MM.1S (cell line): ENCODE measurements at regions not wholly inside any gene's neighbourhood (a gene's known extent, or its start where the extent isn't known, plus 50 kb on each side); places are given as distances from the start of the nearest gene placed in this dataset.

Experiments used
- DNase-seq: peaks from one replicate; pipeline ENCODE4 v3.0.0-alpha.2; 2015
- H2AFZ ChIP-seq: fragments of 300-600 bp; sonication (generic); 2 replicates; pipeline ENCODE4 v1.6.0; 2016; ENCODE audit warnings: antibody characterized with exemption, low read length
- H3F3A ChIP-seq: fragments of 300-600 bp; sonication (generic); 2 replicates; pipeline ENCODE4 v1.6.1; 2016; ENCODE audit warnings: mild to moderate bottlenecking, antibody characterized with exemption, low read length, moderate library complexity, mixed read lengths; ENCODE audit not compliant: insufficient read depth
- H3K27ac ChIP-seq: fragments of 300-600 bp; sonication (generic); 2 replicates; pipeline ENCODE4 v1.5.1; 2016; ENCODE audit warnings: mild to moderate bottlenecking, low read length
- H3K27me3 ChIP-seq: fragments of 300-600 bp; sonication (generic); replicated peaks from 2 replicates; pipeline ENCODE4 v1.6.0; 2016; ENCODE audit warnings: low read length; ENCODE audit not compliant: insufficient read depth
- H3K36me3 ChIP-seq: fragments of 300-600 bp; sonication (generic); replicated peaks from 2 replicates; pipeline ENCODE4 v1.6.1; 2016; ENCODE audit warnings: mild to moderate bottlenecking, low read length, mixed read lengths; ENCODE audit not compliant: insufficient read depth
- H3K4me1 ChIP-seq: fragments of 300-600 bp; sonication (generic); 2 replicates; pipeline ENCODE4 v1.6.1; 2016; ENCODE audit warnings: low read length, mixed read lengths
- H3K4me2 ChIP-seq: fragments of 300-600 bp; sonication (generic); 2 replicates; pipeline ENCODE4 v1.6.0; 2016; ENCODE audit warnings: low read depth, low read length
- H3K4me3 ChIP-seq: fragments of 300-600 bp; sonication (generic); 2 replicates; pipeline ENCODE4 v1.5.1; 2016; ENCODE audit warnings: low read length, mixed read lengths
- H3K79me2 ChIP-seq: fragments of 300-600 bp; sonication (generic); 2 replicates; pipeline ENCODE4 v1.6.1; 2016; ENCODE audit warnings: mixed run types, low read length, mixed read lengths
- H3K9ac ChIP-seq: fragments of 300-600 bp; sonication (generic); 2 replicates; pipeline ENCODE4 v1.6.1; 2016; ENCODE audit warnings: low read length, mixed read lengths
- H3K9me2 ChIP-seq: fragments of 300-600 bp; sonication (generic); replicated peaks from 2 replicates; pipeline ENCODE4 v1.6.1; 2016; ENCODE audit warnings: mild to moderate bottlenecking, low read length, mixed read lengths; ENCODE audit not compliant: insufficient read depth
- H3K9me3 ChIP-seq: fragments of 300-600 bp; sonication (generic); replicated peaks from 2 replicates; pipeline ENCODE4 v1.6.1; 2016; ENCODE audit warnings: mild to moderate bottlenecking, low read length, mixed read lengths; ENCODE audit not compliant: insufficient read depth
- H4K20me1 ChIP-seq: fragments of 300-600 bp; sonication (generic); 2 replicates; pipeline ENCODE4 v1.6.1; 2016; ENCODE audit warnings: mild to moderate bottlenecking, low read length, moderate library complexity, mixed read lengths; ENCODE audit not compliant: insufficient read depth
- EZH2 ChIP-seq: fragments of 300-600 bp; sonication (generic); optimal IDR thresholded peaks from 2 replicates; pipeline ENCODE3; 2017; ENCODE audit warnings: low read depth, mild to moderate bottlenecking, antibody characterized with exemption, low read length, mixed read lengths
- EZH2phosphoT487 ChIP-seq: fragments of 300-600 bp; sonication (generic); IDR thresholded peaks from 2 replicates; pipeline ENCODE4 v1.6.1; 2018; ENCODE audit warnings: antibody characterized with exemption, low read length
- TF ChIP-seq, protein P1 (sequence below): fragments of 300-600 bp; sonication (generic); IDR thresholded peaks from 2 replicates; pipeline ENCODE4 v1.5.1; 2016; ENCODE audit warnings: antibody characterized with exemption, low read length, mixed read lengths

DNA sequence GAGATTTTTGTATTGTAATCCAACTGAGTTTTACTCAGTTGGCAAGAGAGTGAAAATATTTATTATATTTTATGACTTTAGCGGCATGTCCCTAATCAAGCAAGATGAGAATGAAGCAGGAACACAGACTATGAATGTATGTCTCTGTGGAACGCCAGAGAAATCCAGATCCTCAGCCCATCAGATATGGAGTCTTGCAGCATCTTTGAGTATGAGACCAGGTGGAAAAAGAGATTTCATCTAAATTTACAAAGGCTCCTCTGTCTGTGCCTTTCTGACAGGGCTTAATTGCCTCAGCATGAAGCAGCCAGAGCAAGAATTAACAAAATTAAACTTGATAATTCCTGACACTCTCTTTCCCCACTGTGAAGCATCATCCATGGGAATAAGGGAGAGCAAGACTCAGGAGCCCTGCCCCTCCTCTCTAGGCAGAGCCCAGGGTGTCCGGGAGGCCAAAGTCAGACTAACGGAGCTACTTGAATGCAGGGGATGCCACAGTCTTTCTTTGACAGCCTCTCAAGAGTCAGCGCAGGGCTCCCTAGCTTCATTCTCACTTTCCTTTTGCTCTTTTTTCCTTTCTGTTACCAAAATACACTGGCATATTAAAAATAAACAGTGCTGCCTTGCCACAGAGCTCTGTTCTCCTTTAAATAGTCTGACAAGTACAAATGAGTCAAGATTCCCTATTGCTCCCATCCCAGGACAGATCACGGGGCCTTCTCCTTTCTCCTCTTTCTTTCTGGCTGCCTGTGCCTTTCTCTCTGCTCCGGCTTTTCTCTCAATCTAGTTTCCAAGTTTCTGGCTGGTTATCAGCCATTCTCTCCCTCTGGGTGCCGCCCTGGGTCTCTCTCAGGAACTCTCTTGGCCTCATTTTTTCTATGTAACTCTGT, 132.2 kb upstream of the INHBA start:
- Histone ChIP-seq H3K79me2 (no peaks in the 10 kb centered on the region), H3K4me1 (peaks cover 8% of the 10 kb centered on the region; the same call in 1 of the 2 replicates), H3K36me3 (no peaks in the 10 kb centered on the region), H3K4me3 (peak overlapping the region; percentile 19), H4K20me1 (no peaks in the 10 kb centered on the region), H3K27ac (peak overlapping the region; percentile 16; the same call in 1 of the 2 replicates), H2AFZ (peak overlapping the region; percentile 14; the same call in 1 of the 2 replicates), H3K9me3 (no peaks in the 10 kb centered on the region), H3K27me3 (no peaks in the 10 kb centered on the region), H3F3A (0 out of 2 replicates have a peak, but pooled peaks cover 3% of the 10 kb centered on the region), H3K9me2 (no peaks in the 10 kb centered on the region), H3K4me2 (peak overlapping the region; percentile 40; the same call in 1 of the 2 replicates), H3K9ac (no peak overlapping the region)
- TF ChIP-seq, protein P1, sequence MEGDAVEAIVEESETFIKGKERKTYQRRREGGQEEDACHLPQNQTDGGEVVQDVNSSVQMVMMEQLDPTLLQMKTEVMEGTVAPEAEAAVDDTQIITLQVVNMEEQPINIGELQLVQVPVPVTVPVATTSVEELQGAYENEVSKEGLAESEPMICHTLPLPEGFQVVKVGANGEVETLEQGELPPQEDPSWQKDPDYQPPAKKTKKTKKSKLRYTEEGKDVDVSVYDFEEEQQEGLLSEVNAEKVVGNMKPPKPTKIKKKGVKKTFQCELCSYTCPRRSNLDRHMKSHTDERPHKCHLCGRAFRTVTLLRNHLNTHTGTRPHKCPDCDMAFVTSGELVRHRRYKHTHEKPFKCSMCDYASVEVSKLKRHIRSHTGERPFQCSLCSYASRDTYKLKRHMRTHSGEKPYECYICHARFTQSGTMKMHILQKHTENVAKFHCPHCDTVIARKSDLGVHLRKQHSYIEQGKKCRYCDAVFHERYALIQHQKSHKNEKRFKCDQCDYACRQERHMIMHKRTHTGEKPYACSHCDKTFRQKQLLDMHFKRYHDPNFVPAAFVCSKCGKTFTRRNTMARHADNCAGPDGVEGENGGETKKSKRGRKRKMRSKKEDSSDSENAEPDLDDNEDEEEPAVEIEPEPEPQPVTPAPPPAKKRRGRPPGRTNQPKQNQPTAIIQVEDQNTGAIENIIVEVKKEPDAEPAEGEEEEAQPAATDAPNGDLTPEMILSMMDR = no peak
- no peak for TF ChIP-seq EZH2
- TF ChIP-seq EZH2phosphoT487 = no peak
- no peak for DNase-seq

DNA sequence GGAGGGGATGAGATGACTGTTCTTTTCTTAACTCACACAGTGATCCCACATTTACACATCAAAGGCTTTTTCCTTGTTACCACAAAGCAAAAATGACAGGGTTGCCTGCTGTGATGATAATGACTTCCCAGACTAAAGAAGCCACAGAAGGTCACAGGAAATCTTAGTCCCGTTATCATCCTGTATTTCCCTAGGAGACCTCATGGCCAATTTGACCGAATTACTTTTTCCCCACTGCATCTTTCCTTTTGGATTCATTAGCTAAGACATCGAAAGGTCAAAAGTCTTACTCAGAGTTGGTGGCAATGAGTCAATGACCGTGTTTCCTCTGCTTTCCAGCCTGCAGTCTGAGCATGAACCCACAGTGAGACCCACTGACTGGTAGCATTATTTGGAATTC, 130.1 kb upstream of the INHBA start:
- Histone ChIP-seq H2AFZ (no peak overlapping the region), H3K9ac (no peak overlapping the region), H3K9me3 (no peaks in the 10 kb centered on the region), H3K4me2 (no peak overlapping the region), H3K27ac (no peak overlapping the region), H3K36me3 (no peaks in the 10 kb centered on the region), H3F3A (0 out of 2 replicates have a peak, but pooled peaks cover 3% of the 10 kb centered on the region), H3K27me3 (no peaks in the 10 kb centered on the region), H3K9me2 (no peaks in the 10 kb centered on the region), H3K4me3 (no peak overlapping the region), H3K79me2 (no peaks in the 10 kb centered on the region), H4K20me1 (no peaks in the 10 kb centered on the region), H3K4me1 (peaks cover 8% of the 10 kb centered on the region; the same call in 1 of the 2 replicates)
- DNase-seq = no peak
- TF ChIP-seq, protein P1 = no peak
- TF ChIP-seq EZH2 (no peak), EZH2phosphoT487 (no peak)

DNA sequence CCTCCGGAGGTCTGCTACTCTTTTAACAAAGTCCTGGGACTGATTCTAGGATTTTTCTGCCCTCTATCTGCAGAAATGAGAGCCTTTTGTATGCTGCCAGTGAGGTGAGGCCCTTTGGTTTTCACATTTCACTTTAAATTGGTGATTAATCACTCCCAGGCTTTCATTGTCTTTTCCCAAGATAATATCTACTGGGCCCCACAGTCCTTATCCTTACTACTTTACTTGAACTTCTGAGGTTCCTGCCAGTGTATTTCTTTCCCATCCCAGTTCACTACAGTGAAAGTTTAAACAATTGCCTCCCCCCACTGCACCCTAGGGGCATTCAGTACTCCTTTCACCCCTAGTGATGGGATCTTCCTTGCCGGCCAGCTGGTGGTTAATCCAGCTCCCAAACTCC, 127.4 kb upstream of the INHBA start:
- Histone ChIP-seq H3K27me3 (no peaks in the 10 kb centered on the region), H3K9me3 (no peaks in the 10 kb centered on the region), H3K9me2 (no peaks in the 10 kb centered on the region), H3K36me3 (no peaks in the 10 kb centered on the region), H4K20me1 (no peaks in the 10 kb centered on the region), H3F3A (0 out of 2 replicates have a peak, but pooled peaks cover 3% of the 10 kb centered on the region), H2AFZ (no peak overlapping the region), H3K4me2 (no peak overlapping the region), H3K4me3 (no peak overlapping the region), H3K4me1 (no peaks in the 10 kb centered on the region), H3K27ac (no peak overlapping the region), H3K9ac (no peak overlapping the region), H3K79me2 (no peaks in the 10 kb centered on the region)
- no peak for DNase-seq
- no peak for TF ChIP-seq EZH2
- TF ChIP-seq, protein P1 = no peak
- no peak for TF ChIP-seq EZH2phosphoT487
